BLaER1 treated with 17β-estradiol and CSF1 and Interleukin-3, amounts not matched to agents 10 nM and 100 nM (cell line): ENCODE measurements at regions not wholly inside any gene's neighbourhood (a gene's known extent, or its start where the extent isn't known, plus 50 kb on each side); places are given as distances from the start of the nearest gene placed in this dataset.
A peak's percentile ranks its signal among the peaks of the same experiment; 100 is the strongest.
"Not testable (repeated sequence)": the region's sequence is repeated elsewhere in the genome, so short reads cannot be mapped to it uniquely, and the experiment has no call there.

ENCODE experiments used
- H3K27ac ChIP-seq, 11 experiments: shearing (Covaris generic); formaldehyde crosslinking; 2 replicates each; pipeline ENCODE4 v1.8.1; 2022
- H3K27me3 ChIP-seq, 11 experiments: shearing (Covaris generic); formaldehyde crosslinking; 2 replicates each; pipeline ENCODE4 v1.8.1; 2022
- H3K36me3 ChIP-seq, 11 experiments: shearing (Covaris generic); formaldehyde crosslinking; 2 replicates each; pipeline ENCODE4 v1.8.1; 2022
- H3K4me1 ChIP-seq, 10 experiments: shearing (Covaris generic); formaldehyde crosslinking; 2 replicates each; pipeline ENCODE4 v1.8.1; 2022
- H3K4me2 ChIP-seq, 11 experiments: shearing (Covaris generic); formaldehyde crosslinking; 2 replicates each; pipeline ENCODE4 v1.8.1; 2022
- H3K4me3 ChIP-seq, 10 experiments: shearing (Covaris generic); formaldehyde crosslinking; 2 replicates each; pipeline ENCODE4 v1.8.1; 2022
- H3K9ac ChIP-seq, 11 experiments: shearing (Covaris generic); formaldehyde crosslinking; 2 replicates each; pipeline ENCODE4 v1.8.1; 2022
- H3K9me3 ChIP-seq, 11 experiments: shearing (Covaris generic); formaldehyde crosslinking; replicated peaks in 1 of 11; 2 replicates each; pipeline ENCODE4 v1.8.1; 2022
- H4K20me1 ChIP-seq, 11 experiments: shearing (Covaris generic); formaldehyde crosslinking; 2 replicates each; pipeline ENCODE4 v1.8.1; 2022
- Cebpa-rat ChIP-seq, 11 experiments: shearing (Covaris generic); IDR thresholded peaks; 2 replicates each; pipeline ENCODE4 v1.8.1; 2022

DNA sequence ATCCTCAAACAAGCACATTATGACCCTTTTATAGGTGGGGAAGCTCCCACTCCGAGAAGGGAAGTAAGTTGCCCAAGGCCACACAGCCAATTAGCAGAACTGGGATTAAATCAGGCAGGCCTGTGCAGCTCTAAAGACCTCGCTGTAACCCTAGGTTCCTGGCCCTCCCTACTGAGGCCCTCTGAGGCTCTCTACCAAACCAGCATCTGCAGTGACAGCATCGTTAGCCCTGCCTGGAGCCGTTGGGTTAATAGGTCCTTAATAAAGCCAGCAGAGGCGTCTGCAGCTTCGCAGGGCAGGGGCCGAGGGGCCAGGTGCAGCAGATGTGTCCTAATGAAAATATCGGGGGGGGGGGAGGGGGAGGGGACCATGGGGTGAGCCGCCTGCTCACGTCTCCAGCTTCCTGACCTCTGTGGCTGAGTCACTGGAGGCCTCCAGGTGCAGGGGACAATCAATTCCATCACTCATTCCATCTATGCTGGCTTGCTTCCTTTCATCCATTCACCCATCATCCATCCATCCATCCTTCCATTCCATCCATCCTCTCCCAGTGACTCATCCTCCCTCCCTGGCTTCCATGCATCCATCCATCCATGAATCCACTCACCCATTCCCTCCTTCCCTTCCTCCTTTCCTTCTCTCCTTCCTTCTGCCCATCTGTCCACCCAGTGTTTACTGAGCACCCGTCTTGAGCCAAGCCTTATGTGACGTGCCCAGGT, 203.9 kb downstream of the C9orf50 start:
- Histone ChIP-seq H3K9ac (peak overlapping the region in 5 of 11 experiments; percentile 24 to 53 (median 37); a peak in 8 of 22 replicates), H3K36me3 (no peaks in the 10 kb centered on the region), H3K4me1 (peaks cover 55 to 84% (median 72%) of the 10 kb centered on the region in 10 experiments)

DNA sequence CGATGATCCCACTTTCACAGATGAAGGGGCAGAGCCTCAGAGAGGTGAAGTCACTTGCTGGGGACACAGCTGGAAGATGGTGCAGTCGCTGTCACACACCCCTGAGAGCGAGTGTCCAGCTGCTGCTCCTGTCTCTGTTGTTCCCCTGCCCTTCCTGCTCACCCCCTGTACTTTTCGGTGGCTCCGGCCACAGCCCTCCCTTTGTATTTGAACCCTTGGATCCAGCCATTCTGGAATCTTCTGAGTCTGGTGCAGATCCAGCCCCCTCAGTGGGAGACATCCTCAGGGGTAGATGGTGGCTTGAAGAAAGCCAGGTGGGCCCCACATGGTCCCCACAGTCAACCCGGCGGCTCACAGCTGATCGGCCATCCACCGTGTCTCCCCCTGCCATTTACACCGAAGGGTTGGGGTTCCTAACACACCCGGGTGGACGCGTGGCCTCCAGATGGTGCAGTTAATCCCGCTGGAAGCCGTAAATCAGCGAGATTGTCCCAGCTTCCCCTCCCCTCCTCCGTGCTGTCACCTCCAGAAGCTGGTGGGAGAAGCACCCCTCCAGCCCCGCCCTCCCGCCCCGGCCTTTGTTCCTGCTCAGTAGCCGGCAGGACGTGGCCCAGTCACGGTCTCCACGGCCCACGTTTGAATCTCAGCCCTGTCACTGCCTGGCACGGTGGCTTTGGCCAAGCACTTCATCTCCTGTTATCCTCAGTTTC, 204.8 kb downstream of the C9orf50 start:
- Histone ChIP-seq H3K4me1 (peaks cover 63 to 92% (median 80%) of the 10 kb centered on the region in 10 experiments), H3K27ac (peak overlapping the region in 10 of 11 experiments; percentile 39 to 100 (median 100); a peak in 19 of 22 replicates), H4K20me1 (no peaks in the 10 kb centered on the region), H3K36me3 (no peaks in the 10 kb centered on the region), H3K9me3 (peaks cover 0 to 5% (median 0%) of the 10 kb centered on the region in 11 experiments; a peak in 4 of 22 replicates), H3K4me3 (no peak overlapping the region), H3K4me2 (peak overlapping the region; percentile 91 to 100 (median 99)), H3K9ac (peak overlapping the region in 6 of 11 experiments; percentile 13 to 96 (median 38); a peak in 5 of 22 replicates), H3K27me3 (no peaks in the 10 kb centered on the region)
- no peak for TF ChIP-seq Cebpa-rat (IDR thresholded peaks at IDR 0.05)

More for the DNA sequence above, 203.9 kb downstream of the C9orf50 start:
- H3K4me2 ChIP-seq, result peak overlapping the region; percentile 52 to 100 (median 96)
- TF ChIP-seq Cebpa-rat (IDR thresholded peaks at IDR 0.05), result no peak
- no peaks in the 10 kb centered on the region for H3K27me3 ChIP-seq
- peak overlapping the region in 9 of 11 experiments; percentile 2 to 56 (median 39); a peak in 11 of 22 replicates for H3K27ac ChIP-seq
- H3K4me3 ChIP-seq, result no peak overlapping the region
- H4K20me1 ChIP-seq, result no peaks in the 10 kb centered on the region
- peaks cover 0 to 4% (median 0%) of the 10 kb centered on the region in 11 experiments; a peak in 1 of 22 replicates for H3K9me3 ChIP-seq

DNA sequence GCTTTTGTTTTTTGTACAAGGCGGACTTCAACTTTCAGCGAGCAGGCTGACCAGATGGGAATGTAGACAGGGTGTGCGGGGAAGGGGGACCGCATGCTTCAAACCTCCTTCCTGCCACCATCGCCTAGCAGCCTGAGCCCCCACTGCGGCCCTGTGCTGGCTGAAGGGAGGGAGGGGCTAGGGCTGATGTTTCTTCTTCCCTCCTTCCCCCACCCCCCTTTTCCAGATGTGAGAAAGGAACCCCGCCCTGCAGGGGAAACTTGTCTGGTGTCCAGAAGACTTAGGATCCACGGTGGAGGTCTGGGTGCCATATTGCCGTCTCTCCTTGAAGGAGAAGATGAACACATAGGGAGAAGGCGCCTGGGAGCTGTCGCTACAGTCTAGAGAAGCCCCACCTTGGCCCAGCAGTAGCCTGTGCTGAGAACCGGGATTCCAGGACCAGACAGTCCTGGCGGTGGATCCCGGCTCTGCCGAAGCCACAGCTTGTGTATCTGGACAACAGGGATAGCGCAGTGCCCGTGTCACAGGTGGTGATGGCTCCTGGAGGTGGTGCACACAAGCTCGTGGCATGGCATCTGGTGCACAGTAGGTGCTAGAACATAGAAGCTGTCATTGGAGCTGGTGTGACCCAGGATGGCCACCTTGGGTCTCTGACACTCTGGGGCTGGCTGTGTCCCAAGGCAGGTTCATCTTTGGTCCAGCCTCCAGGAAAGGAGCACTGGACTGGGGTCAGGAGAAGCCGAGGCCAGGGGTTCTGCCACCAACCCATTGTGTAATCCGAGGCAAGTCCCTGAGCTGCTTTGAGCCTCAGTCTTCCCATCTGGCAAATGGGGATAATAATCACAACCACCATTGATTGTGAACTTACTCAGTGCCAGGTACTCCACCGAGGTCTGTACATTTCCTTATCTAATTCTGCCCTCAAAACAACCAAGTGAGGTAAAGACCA, 205.6 kb downstream of the C9orf50 start:
- no peaks in the 10 kb centered on the region for H4K20me1 ChIP-seq
- H3K27ac ChIP-seq, result peak overlapping the region; percentile 98 to 100 (median 100)
- peaks cover 0 to 13% (median 7%) of the 10 kb centered on the region in 11 experiments; a peak in 15 of 22 replicates for H3K9me3 ChIP-seq
- H3K4me3 ChIP-seq, result peak overlapping the region in 1 of 10 experiments; percentile 48; a peak in 1 of 20 replicates
- H3K36me3 ChIP-seq, result no peaks in the 10 kb centered on the region
- H3K9ac ChIP-seq, result peak overlapping the region; percentile 94 to 99 (median 97)
- peaks cover 65 to 86% (median 80%) of the 10 kb centered on the region in 10 experiments for H3K4me1 ChIP-seq
- peak overlapping the region; percentile 91 to 100 (median 99) for H3K4me2 ChIP-seq
- no peak for TF ChIP-seq Cebpa-rat (IDR thresholded peaks at IDR 0.05)
- H3K27me3 ChIP-seq, result no peaks in the 10 kb centered on the region

DNA sequence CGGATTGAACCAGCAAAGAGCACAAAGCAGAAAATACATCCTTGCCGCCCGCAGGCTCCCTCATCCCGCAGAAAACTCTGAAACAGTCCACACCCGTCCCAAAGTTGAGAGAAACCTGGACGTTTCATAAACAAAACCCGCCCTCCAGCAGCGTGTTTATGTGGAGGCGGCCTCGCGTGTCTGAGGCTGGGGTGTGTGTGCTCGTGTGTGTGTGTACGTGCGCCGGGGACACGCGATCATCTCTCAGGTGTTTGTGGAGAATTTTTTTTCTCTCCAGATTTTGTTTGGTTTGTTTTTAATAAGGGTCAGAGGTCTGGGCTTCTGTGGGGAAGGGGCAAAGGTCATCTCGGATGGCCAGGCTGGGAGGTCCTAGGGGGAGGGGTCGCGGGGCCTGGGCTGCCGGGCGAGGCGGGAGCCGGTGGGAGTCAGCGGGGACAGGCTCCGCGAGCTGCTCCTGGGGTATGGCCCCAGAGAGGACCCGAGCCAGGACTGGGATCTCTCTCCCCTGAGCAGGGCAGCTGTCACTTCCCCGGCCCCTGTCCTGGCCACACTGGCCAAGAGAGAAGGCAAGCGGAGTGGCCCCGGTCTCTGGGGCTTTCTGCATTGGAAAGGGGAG, 206.4 kb downstream of the C9orf50 start:
- Histone ChIP-seq H3K36me3 (no peaks in the 10 kb centered on the region), H3K9ac (peak overlapping the region; percentile 94 to 99 (median 97)), H3K4me2 (peak overlapping the region; percentile 91 to 100 (median 99)), H3K9me3 (peaks cover 0 to 17% (median 11%) of the 10 kb centered on the region in 11 experiments; a peak in 16 of 22 replicates), H3K27ac (peak overlapping the region; percentile 98 to 100 (median 100)), H4K20me1 (no peaks in the 10 kb centered on the region), H3K4me1 (peaks cover 63 to 83% (median 73%) of the 10 kb centered on the region in 10 experiments), H3K4me3 (peak overlapping the region; percentile 46 to 70 (median 59)), H3K27me3 (no peaks in the 10 kb centered on the region)
- no peak for TF ChIP-seq Cebpa-rat (IDR thresholded peaks at IDR 0.05)

DNA sequence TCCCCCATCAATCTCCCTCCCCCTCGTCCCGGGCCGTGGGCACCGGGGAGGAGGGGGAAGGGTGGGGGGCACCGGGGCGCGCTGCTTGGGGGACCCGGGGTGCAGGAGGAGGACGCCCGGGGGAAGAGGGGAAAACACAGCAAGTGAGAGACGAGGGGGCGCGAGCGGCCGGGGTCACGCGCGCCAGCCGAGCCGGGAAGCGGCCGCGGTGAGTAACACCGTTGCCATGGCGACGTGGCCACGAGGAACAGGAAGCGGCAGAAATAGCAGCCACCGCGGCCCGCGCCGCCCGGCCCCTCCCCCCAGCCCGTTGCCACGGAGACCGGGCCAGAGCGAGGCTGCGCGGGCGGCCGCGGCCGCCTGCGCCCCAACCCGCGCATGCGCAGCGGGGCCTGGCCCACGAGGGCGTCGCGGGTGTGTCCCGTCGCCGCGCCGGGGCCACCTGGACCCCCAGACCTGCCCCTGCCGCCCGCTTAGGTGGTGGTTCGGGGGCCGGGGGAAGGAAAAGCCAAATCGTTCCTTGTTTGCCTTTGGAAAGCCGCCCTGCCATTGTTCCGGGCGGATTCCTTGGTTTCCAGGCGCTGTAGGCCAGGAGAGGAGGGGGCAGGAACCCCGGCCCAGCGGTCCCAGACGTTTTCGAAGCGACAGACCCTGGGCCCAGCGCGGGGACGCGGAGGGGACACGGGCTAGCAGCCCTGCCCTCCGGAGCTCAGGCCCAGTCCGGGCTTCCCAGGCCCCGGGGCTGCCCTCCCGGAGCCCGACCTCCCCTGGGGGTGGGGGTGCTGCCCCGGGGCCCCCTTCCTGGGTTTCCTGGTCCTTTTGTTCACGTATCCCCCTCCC, 207.1 kb downstream of the C9orf50 start:
- Histone ChIP-seq H3K9ac (peak overlapping the region; percentile 94 to 99 (median 97)), H3K4me2 (peak overlapping the region; percentile 91 to 100 (median 99)), H3K4me1 (peaks cover 70 to 83% (median 76%) of the 10 kb centered on the region in 10 experiments), H3K27ac (peak overlapping the region; percentile 98 to 100 (median 100)), H3K9me3 (peaks cover 0 to 17% (median 11%) of the 10 kb centered on the region in 11 experiments; a peak in 16 of 22 replicates), H3K27me3 (no peaks in the 10 kb centered on the region), H3K36me3 (no peaks in the 10 kb centered on the region), H3K4me3 (peak overlapping the region; percentile 46 to 70 (median 59)), H4K20me1 (no peaks in the 10 kb centered on the region)
- no peak for TF ChIP-seq Cebpa-rat (IDR thresholded peaks at IDR 0.05)

DNA sequence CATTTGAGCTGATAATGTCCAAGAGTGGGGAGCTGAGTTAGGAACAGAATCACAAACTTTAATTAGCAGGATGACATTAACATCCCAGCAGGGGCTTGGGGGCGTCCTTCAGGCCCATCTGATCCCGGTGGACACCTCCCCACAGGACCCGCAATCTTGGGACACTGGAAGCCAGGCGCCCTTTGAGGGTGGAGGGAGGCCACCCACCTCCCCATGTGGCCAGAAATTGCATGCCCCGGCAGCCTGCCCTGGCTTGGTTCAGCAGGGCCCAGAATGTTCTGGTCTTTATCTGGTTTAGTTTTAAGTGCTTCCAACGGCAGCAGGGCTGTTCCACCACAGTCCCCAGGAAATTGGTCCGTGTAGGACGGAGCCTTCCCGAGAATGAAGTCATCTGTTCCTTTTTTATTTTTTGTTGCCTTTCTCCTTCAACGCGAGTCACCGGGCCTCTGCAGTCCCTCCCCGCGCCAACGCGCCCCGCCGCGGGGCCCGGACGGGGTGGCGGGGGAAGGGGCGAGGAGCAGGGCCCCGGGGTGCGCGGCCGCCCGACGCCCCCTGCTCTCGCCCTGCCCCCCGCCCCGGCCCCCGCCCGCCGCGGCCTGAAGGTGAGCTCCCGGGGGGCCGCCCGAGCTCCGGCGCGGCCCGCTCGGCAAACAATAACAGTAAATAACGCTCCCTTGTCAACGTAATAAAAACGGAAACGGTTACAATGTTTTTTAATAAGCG, 207.9 kb downstream of the C9orf50 start:
- peak overlapping the region; percentile 98 to 100 (median 100) for H3K27ac ChIP-seq
- peaks cover 0 to 17% (median 11%) of the 10 kb centered on the region in 11 experiments; a peak in 16 of 22 replicates for H3K9me3 ChIP-seq
- no peaks in the 10 kb centered on the region for H3K27me3 ChIP-seq
- no peak for TF ChIP-seq Cebpa-rat (IDR thresholded peaks at IDR 0.05)
- H4K20me1 ChIP-seq, result no peaks in the 10 kb centered on the region
- peak overlapping the region; percentile 10 to 62 (median 36); a peak in 13 of 20 replicates for H3K4me3 ChIP-seq
- H3K9ac ChIP-seq, result peak overlapping the region; percentile 94 to 99 (median 97)
- peaks cover 77 to 83% (median 79%) of the 10 kb centered on the region in 10 experiments for H3K4me1 ChIP-seq
- H3K36me3 ChIP-seq, result no peaks in the 10 kb centered on the region
- H3K4me2 ChIP-seq, result peak overlapping the region; percentile 76 to 100 (median 93)

DNA sequence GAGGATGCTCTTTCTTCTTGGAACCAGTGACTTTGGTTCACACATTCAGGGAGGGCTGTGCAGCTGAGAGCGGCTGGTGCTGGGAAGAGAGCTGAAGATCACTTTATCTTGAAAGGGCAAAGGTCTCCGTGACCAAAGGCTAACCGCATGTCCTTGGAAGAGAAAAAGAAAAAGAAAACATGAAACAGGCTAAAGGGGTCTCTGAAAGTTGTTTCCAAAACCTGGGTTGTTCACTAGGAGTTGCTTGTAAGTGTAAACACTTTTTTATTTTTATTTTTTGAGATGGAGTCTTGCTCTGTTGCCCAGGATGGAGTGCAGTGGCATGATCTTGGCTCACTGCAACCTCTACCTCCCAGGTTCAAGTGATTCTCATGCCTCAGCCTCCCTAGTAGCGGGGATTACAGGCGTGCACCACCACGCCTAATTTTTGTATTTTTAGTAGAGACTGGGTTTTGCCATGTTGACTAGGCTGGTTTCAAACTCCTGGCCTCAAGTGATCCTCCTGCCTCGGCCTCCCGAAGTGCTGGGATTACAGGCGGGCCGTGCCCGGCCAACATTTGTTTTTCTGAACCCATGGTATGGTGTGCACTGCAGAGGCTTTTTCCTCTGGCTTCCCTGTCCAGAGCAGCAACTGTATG, 208.6 kb downstream of the C9orf50 start:
- H4K20me1 ChIP-seq, H3K36me3 ChIP-seq, H3K27me3 ChIP-seq: not testable (repeated sequence)
- peak overlapping the region in 8 of 10 experiments; percentile 10 to 62 (median 40); a peak in 7 of 20 replicates for H3K4me3 ChIP-seq
- peak overlapping the region; percentile 94 to 99 (median 97) for H3K9ac ChIP-seq
- H3K27ac ChIP-seq, result peak overlapping the region; percentile 98 to 100 (median 100)
- H3K4me2 ChIP-seq, result peak overlapping the region; percentile 76 to 100 (median 92)
- H3K4me1 ChIP-seq, result peaks cover 77 to 83% (median 80%) of the 10 kb centered on the region in 10 experiments
- peaks cover 0 to 17% (median 11%) of the 10 kb centered on the region in 11 experiments; a peak in 16 of 22 replicates for H3K9me3 ChIP-seq
